Activated naive CD8-positive, alpha-beta T cell treated with anti-CD3 and anti-CD28 coated beads, Interleukin-2, amount 50 U/mL, for 24 hours (primary cell): ENCODE measurements at regions not wholly inside any gene's neighbourhood (a gene's known extent, or its start where the extent isn't known, plus 50 kb on each side); places are given as distances from the start of the nearest gene placed in this dataset.

ENCODE experiments used
- ATAC-seq: fragments of 150-1000 bp; cut with Tn5 transposase; one replicate; pipeline ENCODE4 v1.10.0; 2021
- DNase-seq: peaks from one replicate; pipeline ENCODE4 v3.0.0; 2021
- H3K27ac Mint-ChIP-seq: one replicate; pipeline ENCODE4 v1.8.0; 2021; ENCODE audit warnings: mild to moderate bottlenecking, mixed read lengths
- H3K27me3 Mint-ChIP-seq: one replicate; pipeline ENCODE4 v1.8.0; 2021; ENCODE audit warnings: mixed read lengths
- H3K36me3 Mint-ChIP-seq: one replicate; pipeline ENCODE4 v1.8.0; 2021; ENCODE audit warnings: low read depth, mixed read lengths
- H3K4me1 Mint-ChIP-seq: one replicate; pipeline ENCODE4 v1.8.0; 2021; ENCODE audit warnings: mixed read lengths
- H3K4me3 Mint-ChIP-seq: one replicate; pipeline ENCODE4 v1.8.0; 2021; ENCODE audit warnings: mild to moderate bottlenecking, moderate library complexity, mixed read lengths
- H3K9me3 Mint-ChIP-seq: one replicate; pipeline ENCODE4 v1.8.0; 2021; ENCODE audit warnings: mixed read lengths

DNA sequence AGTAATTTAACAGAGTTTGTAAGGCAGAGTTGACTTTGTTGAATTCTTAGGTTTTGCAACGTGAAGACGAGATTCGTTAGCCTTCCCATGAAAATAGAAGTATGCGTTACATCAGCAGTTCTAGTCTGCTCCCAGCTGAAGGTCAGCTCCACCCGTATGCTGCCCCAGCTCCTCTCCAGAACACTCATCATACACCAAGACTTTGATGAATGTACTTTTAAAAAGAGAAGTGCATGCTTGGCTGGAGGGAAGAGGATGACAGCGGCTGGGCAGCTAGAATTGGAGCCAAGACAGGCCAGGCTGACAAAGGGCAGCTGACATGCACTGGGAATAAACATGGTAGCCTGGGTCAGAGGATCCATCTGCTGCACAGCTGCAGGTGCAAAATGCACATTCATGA is 166.3 kb upstream of the ARGLU1 start:
- H3K27ac Mint-ChIP-seq = no peak overlapping the region
- DNase-seq (no peak), ATAC-seq (no peak)
- no peaks in the 10 kb centered on the region for H3K27me3 Mint-ChIP-seq
- no peaks in the 10 kb centered on the region for H3K9me3 Mint-ChIP-seq
- H3K36me3 Mint-ChIP-seq = no peaks in the 10 kb centered on the region
- H3K4me3 Mint-ChIP-seq = no peak overlapping the region
- no peaks in the 10 kb centered on the region for H3K4me1 Mint-ChIP-seq

DNA sequence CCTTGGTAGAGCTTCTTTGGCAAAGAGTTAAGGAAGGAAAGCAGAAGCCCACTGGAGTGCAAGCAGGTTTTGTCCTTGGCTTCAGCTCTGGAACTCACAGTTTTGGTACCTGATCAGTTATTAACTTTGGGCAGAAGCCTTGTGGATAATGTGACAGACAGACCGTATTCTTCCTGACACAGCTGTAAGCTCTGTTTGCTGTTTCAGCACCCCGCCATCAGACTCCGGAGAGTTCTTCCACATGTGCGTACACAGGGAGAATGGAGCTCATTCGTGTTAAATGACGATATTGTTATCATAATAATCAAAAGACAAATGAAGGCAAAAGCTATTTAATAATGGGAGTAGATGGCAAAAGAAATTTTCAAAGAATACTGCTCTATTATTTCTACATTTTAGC is 155.1 kb upstream of the ARGLU1 start:
- Mint-ChIP-seq H3K4me3 (no peak overlapping the region), H3K27ac (no peak overlapping the region), H3K36me3 (no peaks in the 10 kb centered on the region), H3K9me3 (peaks cover 8% of the 10 kb centered on the region), H3K27me3 (no peaks in the 10 kb centered on the region), H3K4me1 (no peaks in the 10 kb centered on the region)
- DNase-seq (no peak), ATAC-seq (no peak)

- H3K4me3 Mint-ChIP-seq = no peak overlapping the region
- peaks cover 12% of the 10 kb centered on the region for H3K9me3 Mint-ChIP-seq
- no peak for ATAC-seq
- H3K27me3 Mint-ChIP-seq = no peaks in the 10 kb centered on the region
- no peak overlapping the region for H3K27ac Mint-ChIP-seq
- H3K36me3 Mint-ChIP-seq = no peaks in the 10 kb centered on the region
- no peak for DNase-seq
- H3K4me1 Mint-ChIP-seq = no peaks in the 10 kb centered on the region
Measured at GRCh38 chr13:106722620-106723019, 154.7 kb upstream of the ARGLU1 start.

DNA sequence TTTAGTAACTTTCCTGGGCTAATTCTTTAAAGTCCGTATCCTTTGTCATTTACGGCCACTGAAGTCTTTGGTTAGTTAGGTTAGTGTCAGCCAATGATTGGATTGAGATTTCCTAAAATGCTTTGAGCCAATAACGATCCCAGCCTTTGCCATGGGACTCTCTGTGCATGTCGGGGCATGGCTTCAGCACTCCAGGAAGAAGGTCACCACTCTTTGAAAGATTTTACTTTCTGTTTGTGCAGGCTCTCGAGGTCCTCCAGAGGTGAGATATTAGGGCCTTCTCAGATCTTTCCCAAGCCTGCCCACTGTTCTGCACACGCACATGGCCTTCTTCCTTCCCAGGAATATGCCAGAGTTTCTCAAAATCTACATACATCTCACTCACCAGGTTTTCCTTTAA is 153.7 kb upstream of the ARGLU1 start:
- Mint-ChIP-seq H3K4me1 (no peaks in the 10 kb centered on the region), H3K4me3 (no peak overlapping the region), H3K9me3 (peaks cover 17% of the 10 kb centered on the region), H3K27me3 (no peaks in the 10 kb centered on the region), H3K36me3 (no peaks in the 10 kb centered on the region), H3K27ac (no peak overlapping the region)
- ATAC-seq (no peak), DNase-seq (no peak)

- Mint-ChIP-seq H3K4me3 (no peak overlapping the region), H3K36me3 (no peaks in the 10 kb centered on the region), H3K4me1 (no peaks in the 10 kb centered on the region), H3K9me3 (peaks cover 19% of the 10 kb centered on the region), H3K27ac (no peak overlapping the region), H3K27me3 (no peaks in the 10 kb centered on the region)
- no peak for DNase-seq
- no peak for ATAC-seq
Measured at GRCh38 chr13:106714271-106714982, 146.5 kb upstream of the ARGLU1 start.

- no peak for DNase-seq
- no peaks in the 10 kb centered on the region for H3K27me3 Mint-ChIP-seq
- no peak for ATAC-seq
- H3K4me3 Mint-ChIP-seq = no peak overlapping the region
- H3K9me3 Mint-ChIP-seq = peaks cover 10% of the 10 kb centered on the region
- H3K36me3 Mint-ChIP-seq = no peaks in the 10 kb centered on the region
- H3K4me1 Mint-ChIP-seq = no peaks in the 10 kb centered on the region
- no peak overlapping the region for H3K27ac Mint-ChIP-seq
Measured at GRCh38 chr13:106712381-106712780, 144.4 kb upstream of the ARGLU1 start.

GRCh38 chr13:106710266-106710665 is 142.3 kb upstream of the ARGLU1 start:
- DNase-seq (no peak), ATAC-seq (no peak)
- H3K27ac Mint-ChIP-seq = no peak overlapping the region
- H3K4me1 Mint-ChIP-seq = no peaks in the 10 kb centered on the region
- H3K27me3 Mint-ChIP-seq = no peaks in the 10 kb centered on the region
- no peaks in the 10 kb centered on the region for H3K36me3 Mint-ChIP-seq
- H3K4me3 Mint-ChIP-seq = no peak overlapping the region
- peaks cover under 1% of the 10 kb centered on the region for H3K9me3 Mint-ChIP-seq

DNA sequence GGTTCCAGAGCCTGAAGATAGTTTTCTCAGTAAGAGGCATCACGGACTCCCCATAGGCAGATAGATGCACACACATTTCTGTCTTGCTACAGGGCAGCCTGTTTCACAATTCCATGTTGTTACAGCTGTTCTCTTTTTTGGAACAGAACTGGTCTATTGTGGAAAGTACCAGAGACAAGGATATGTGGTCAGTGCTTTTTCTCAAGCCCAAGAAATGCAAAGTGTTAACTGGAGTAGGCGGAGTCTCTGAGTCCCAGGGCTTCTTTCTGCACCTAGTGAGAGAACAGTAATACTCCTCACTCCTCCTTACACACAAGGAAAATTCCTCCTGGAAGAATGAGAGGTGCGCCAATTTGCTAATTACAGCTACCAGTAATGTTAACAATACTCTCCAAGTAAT is 141.6 kb upstream of the ARGLU1 start:
- no peak for ATAC-seq

GRCh38 chr13:106702505-106702904 is 134.6 kb upstream of the ARGLU1 start:
- no peaks in the 10 kb centered on the region for H3K27me3 Mint-ChIP-seq
- DNase-seq = no peak
- no peaks in the 10 kb centered on the region for H3K36me3 Mint-ChIP-seq
- no peaks in the 10 kb centered on the region for H3K4me1 Mint-ChIP-seq
- H3K27ac Mint-ChIP-seq = no peak overlapping the region
- ATAC-seq = no peak
- no peaks in the 10 kb centered on the region for H3K9me3 Mint-ChIP-seq
- no peak overlapping the region for H3K4me3 Mint-ChIP-seq

More for the DNA sequence above, 141.6 kb upstream of the ARGLU1 start:
- Mint-ChIP-seq H3K36me3 (no peaks in the 10 kb centered on the region), H3K4me3 (no peak overlapping the region), H3K27me3 (no peaks in the 10 kb centered on the region), H3K4me1 (no peaks in the 10 kb centered on the region), H3K27ac (no peak overlapping the region), H3K9me3 (no peaks in the 10 kb centered on the region)
- no peak for DNase-seq

DNA sequence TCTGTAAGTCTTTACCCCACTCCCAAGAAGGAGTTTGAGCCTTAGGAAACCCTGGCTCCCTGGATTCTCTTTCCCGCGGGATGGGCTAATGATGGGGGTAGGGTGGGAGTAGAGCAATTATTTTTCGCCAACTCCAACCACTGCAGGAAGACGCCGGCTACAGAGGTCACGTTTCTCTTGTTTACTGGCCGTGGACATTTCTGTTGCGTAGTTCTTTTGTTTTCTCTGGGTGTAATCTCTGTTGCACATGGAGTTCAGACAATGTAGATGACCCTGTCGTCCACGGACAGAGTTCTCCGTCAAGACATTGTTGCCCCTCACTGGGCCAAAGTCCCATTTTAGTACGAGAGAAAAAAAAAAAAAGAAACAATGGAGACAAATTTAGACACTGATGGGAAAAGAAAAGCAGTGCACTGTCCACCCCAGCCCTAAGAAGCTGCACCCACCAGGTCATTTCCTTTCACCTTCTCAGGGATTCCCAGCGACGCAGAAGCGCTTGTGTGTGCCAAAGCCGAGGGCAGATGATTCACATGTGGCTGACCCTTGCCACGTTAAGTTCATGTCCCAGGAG is 133.9 kb upstream of the ARGLU1 start:
- H3K9me3 Mint-ChIP-seq = no peaks in the 10 kb centered on the region
- H3K4me3 Mint-ChIP-seq = no peak overlapping the region
- no peaks in the 10 kb centered on the region for H3K4me1 Mint-ChIP-seq

DNA sequence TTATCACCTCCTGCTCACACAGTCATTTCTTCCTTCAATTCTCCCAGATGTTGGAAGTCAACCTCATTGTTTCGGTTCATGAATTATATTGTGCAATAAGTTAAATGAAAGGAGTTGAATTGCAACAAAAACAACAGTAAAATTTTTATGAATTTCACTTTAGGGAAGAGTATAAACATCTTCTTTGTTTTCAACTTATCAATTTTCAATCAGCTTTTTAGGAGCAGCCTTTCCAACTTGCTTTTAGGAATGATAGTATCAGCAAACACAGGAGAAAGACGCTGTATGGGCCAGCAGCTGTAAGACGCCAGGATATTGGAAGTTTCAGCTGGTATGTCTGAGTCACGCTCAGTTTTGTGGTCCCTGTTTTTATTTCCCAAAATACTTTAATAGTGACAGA is 132.5 kb upstream of the ARGLU1 start:
- H3K27ac Mint-ChIP-seq = no peak overlapping the region
- ATAC-seq = no peak
- H3K4me3 Mint-ChIP-seq = no peak overlapping the region
- no peaks in the 10 kb centered on the region for H3K4me1 Mint-ChIP-seq
- H3K9me3 Mint-ChIP-seq = no peaks in the 10 kb centered on the region
- no peaks in the 10 kb centered on the region for H3K27me3 Mint-ChIP-seq
- no peak for DNase-seq
- H3K36me3 Mint-ChIP-seq = no peaks in the 10 kb centered on the region

More for the DNA sequence above, 133.9 kb upstream of the ARGLU1 start:
- ATAC-seq = no peak
- no peak for DNase-seq
- Mint-ChIP-seq H3K36me3 (no peaks in the 10 kb centered on the region), H3K27ac (no peak overlapping the region), H3K27me3 (no peaks in the 10 kb centered on the region)

- no peak for ATAC-seq
- Mint-ChIP-seq H3K4me1 (no peaks in the 10 kb centered on the region), H3K27me3 (no peaks in the 10 kb centered on the region), H3K4me3 (no peak overlapping the region), H3K9me3 (no peaks in the 10 kb centered on the region), H3K36me3 (no peaks in the 10 kb centered on the region), H3K27ac (no peak overlapping the region)
- no peak for DNase-seq
Measured at GRCh38 chr13:106700007-106700406, 132.1 kb upstream of the ARGLU1 start.

DNA sequence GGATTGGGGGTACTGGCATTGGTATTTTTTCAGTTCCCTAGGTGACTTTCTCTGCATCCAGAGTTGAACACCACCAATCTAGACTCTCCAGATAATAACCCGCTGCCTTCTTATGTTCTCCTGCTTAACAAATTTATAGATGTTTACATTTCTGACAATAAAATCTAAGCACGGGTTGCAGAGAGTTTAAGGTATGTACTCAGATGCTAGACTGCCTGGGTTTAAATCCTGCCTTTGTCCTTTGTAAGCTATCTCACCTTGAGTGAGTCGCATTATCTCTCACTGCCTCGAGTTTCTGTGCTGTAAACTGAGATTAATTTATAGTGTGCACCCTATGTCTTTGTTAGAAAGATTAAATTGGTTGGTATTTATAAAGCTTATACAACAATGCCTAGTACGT is 131.4 kb upstream of the ARGLU1 start:
- Mint-ChIP-seq H3K9me3 (no peaks in the 10 kb centered on the region), H3K4me3 (no peak overlapping the region), H3K4me1 (no peaks in the 10 kb centered on the region), H3K27me3 (no peaks in the 10 kb centered on the region), H3K27ac (no peak overlapping the region), H3K36me3 (no peaks in the 10 kb centered on the region)
- ATAC-seq (no peak), DNase-seq (no peak)

DNA sequence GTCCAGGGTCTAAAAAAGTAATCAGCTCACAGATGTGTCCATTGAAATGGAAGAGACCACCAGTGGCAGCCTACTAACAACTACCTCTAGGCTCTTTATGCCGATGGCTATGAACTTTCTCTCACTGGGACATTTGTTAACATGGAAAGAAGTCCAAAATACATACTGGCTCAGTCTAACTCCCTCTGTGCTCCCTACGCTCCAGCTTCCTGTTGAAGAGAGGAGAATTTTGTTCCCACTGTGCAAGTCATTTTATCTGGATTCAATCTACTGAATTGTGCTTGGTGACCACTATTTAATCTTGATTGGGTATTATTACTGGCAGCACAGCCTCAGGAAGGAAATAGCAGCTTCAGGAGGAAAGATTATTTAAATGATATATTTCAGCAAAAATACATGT is 128.8 kb upstream of the ARGLU1 start:
- DNase-seq (no peak), ATAC-seq (no peak)
- no peaks in the 10 kb centered on the region for H3K27me3 Mint-ChIP-seq
- H3K9me3 Mint-ChIP-seq = no peaks in the 10 kb centered on the region
- no peaks in the 10 kb centered on the region for H3K4me1 Mint-ChIP-seq
- no peak overlapping the region for H3K27ac Mint-ChIP-seq
- H3K4me3 Mint-ChIP-seq = no peak overlapping the region
- H3K36me3 Mint-ChIP-seq = no peaks in the 10 kb centered on the region

DNA sequence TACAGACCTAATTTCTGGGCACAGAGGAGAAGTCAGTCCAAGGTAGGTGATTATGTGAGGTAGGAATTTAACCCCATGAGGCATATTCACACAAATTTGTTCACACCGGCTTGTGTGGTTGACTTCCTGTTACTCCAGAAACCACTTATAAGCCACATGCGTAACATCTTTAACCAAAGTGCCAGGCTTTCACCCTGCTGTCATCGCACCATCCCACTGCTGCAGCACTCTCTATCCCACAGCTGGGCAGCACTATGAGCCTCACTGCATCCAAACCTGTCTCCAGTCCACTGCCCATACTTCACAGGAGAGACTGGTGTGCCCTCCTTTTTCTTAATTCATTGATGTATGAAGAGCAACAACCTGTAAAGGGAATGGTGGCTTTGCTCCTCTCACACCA is 128.2 kb upstream of the ARGLU1 start:
- no peak for DNase-seq

GRCh38 chr13:106695139-106695538 is 127.2 kb upstream of the ARGLU1 start:
- Mint-ChIP-seq H3K27me3 (no peaks in the 10 kb centered on the region), H3K27ac (no peak overlapping the region), H3K4me1 (no peaks in the 10 kb centered on the region), H3K36me3 (no peaks in the 10 kb centered on the region), H3K9me3 (no peaks in the 10 kb centered on the region), H3K4me3 (no peak overlapping the region)
- DNase-seq (no peak), ATAC-seq (no peak)

More for the DNA sequence above, 128.2 kb upstream of the ARGLU1 start:
- no peak overlapping the region for H3K4me3 Mint-ChIP-seq
- H3K36me3 Mint-ChIP-seq = no peaks in the 10 kb centered on the region
- ATAC-seq = no peak
- no peak overlapping the region for H3K27ac Mint-ChIP-seq
- H3K27me3 Mint-ChIP-seq = no peaks in the 10 kb centered on the region
- H3K9me3 Mint-ChIP-seq = no peaks in the 10 kb centered on the region
- no peaks in the 10 kb centered on the region for H3K4me1 Mint-ChIP-seq
